ENCODE measurements at regions not wholly inside any gene's neighbourhood (a gene's known extent, or its start where the extent isn't known, plus 50 kb on each side); places are given as distances from the start of the nearest gene placed in this dataset.

DNA sequence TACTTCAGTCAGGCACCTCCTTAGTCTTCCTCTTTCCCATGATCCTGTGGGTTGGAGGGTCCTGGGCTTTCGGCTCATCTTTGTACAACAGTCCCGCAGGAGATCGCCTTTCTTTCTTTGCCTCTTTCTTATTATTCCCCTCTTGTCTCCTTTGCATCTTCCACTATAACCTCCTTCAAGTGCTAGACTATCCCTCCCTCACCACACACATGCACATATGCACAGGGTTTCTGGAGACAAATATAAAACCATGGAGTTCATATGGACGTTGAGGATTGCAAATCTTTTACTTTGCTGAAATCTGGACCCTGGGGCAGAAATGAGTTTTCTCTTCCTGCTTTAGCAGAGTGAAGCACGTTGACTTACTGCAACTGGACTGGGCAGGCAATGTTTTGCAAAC, 80.3 kb downstream of the TMEM17 start:
- H3K4me1 ChIP-seq, result peaks cover 7% of the 10 kb centered on the region
- no peaks in the 10 kb centered on the region for H3K9me3 ChIP-seq
- WGBS, 3 donors, result 73 to 78% (median 73%) methylated on average over 5 of the region's 5 CpGs
- ATAC-seq (no peak), DNase-seq (no peak)
- H3K27ac ChIP-seq, result no peak overlapping the region
- no peaks in the 10 kb centered on the region for H3K27me3 ChIP-seq (ENCODE audit: insufficient read depth in 3 of 3, low read length in 2 of 3)
- TF ChIP-seq CTCF (IDR thresholded peaks at IDR 0.05), result no peak
- intact Hi-C loops (cut with DNase I), result no loop called here
- no peaks in the 10 kb centered on the region for H3K36me3 ChIP-seq (ENCODE audit: insufficient read depth in 1 of 2, low read depth in 1 of 2)
- H3K4me3 ChIP-seq, result no peak overlapping the region

DNA sequence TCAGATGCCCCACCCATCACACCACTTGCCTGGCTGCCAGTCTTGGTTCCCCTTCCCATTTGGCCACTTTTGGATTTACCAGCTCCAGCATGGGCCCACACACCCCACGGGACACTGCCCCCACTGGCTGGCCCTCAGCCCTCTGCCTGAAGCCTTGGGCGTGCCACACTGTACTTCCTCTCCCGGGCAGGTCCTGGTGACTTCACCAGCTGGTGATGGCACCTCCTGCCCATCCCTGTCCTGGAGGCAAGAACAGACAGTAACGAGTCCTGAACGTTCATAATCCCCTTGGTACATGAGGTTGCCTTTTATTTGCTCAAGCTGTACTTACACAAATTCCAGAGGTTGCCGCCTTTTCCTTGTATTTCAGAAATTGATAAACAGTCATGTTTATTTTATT, 81.1 kb downstream of the TMEM17 start:
- TF ChIP-seq CTCF (IDR thresholded peaks at IDR 0.05), result no peak
- no peak for ATAC-seq
- Histone ChIP-seq H3K4me1 (peaks cover 7% of the 10 kb centered on the region), H3K27ac (no peak overlapping the region), H3K9me3 (no peaks in the 10 kb centered on the region), H3K27me3 (ENCODE audit: insufficient read depth in 3 of 3, low read length in 2 of 3) (no peaks in the 10 kb centered on the region), H3K36me3 (ENCODE audit: insufficient read depth in 1 of 2, low read depth in 1 of 2) (no peaks in the 10 kb centered on the region), H3K4me3 (no peak overlapping the region)
- intact Hi-C loops (cut with DNase I), result no loop called here
- 72 to 81% (median 76%) methylated on average over 6 of the region's 6 CpGs for WGBS, 3 donors
- DNase-seq, result no peak

GRCh38 chr2:62423883-62424458, 82.0 kb downstream of the TMEM17 start:
- WGBS, 3 donors, result 87 to 96% (median 93%) methylated on average over 3 of the region's 3 CpGs
- no peak overlapping the region for H3K4me3 ChIP-seq
- no peak for DNase-seq
- no peak overlapping the region for H3K27ac ChIP-seq
- intact Hi-C loops (cut with DNase I), result no loop called here
- H3K4me1 ChIP-seq, result peaks cover 7% of the 10 kb centered on the region
- no peaks in the 10 kb centered on the region for H3K36me3 ChIP-seq (ENCODE audit: insufficient read depth in 1 of 2, low read depth in 1 of 2)
- H3K9me3 ChIP-seq, result no peaks in the 10 kb centered on the region
- ATAC-seq, result no peak
- TF ChIP-seq CTCF (IDR thresholded peaks at IDR 0.05), result no peak
- H3K27me3 ChIP-seq (ENCODE audit: insufficient read depth in 3 of 3, low read length in 2 of 3), result no peaks in the 10 kb centered on the region

GRCh38 chr2:62423235-62423634, 82.8 kb downstream of the TMEM17 start:
- no peak for TF ChIP-seq CTCF (IDR thresholded peaks at IDR 0.05)
- no peak for ATAC-seq
- WGBS, 3 donors, result 80 to 84% (median 82%) methylated on average over 6 of the region's 6 CpGs

GRCh38 chr2:62415518-62415917, 90.5 kb downstream of the TMEM17 start:
- Histone ChIP-seq H3K4me3 (no peak overlapping the region), H3K36me3 (ENCODE audit: insufficient read depth in 1 of 2, low read depth in 1 of 2) (no peaks in the 10 kb centered on the region), H3K27ac (no peak overlapping the region), H3K9me3 (no peaks in the 10 kb centered on the region), H3K4me1 (peaks cover 4% of the 10 kb centered on the region), H3K27me3 (ENCODE audit: insufficient read depth in 3 of 3, low read length in 2 of 3) (no peaks in the 10 kb centered on the region)
- intact Hi-C loops (cut with DNase I), result loop anchor here in 1 of 2 donors (10.0 kb wide), 2 partner anchors 221 to 421 kb away; partner anchors contain the start of gene B3GNT2
- 69 to 88% (median 71%) methylated on average over 2 of the region's 2 CpGs for WGBS, 3 donors
- ATAC-seq (no peak), DNase-seq (no peak)
- TF ChIP-seq CTCF (IDR thresholded peaks at IDR 0.05), result no peak

More at GRCh38 chr2:62423235-62423634, 82.8 kb downstream of the TMEM17 start:
- intact Hi-C loops (cut with DNase I), result no loop called here
- H3K9me3 ChIP-seq, result no peaks in the 10 kb centered on the region
- DNase-seq, result no peak
- H3K4me3 ChIP-seq, result no peak overlapping the region
- no peaks in the 10 kb centered on the region for H3K36me3 ChIP-seq (ENCODE audit: insufficient read depth in 1 of 2, low read depth in 1 of 2)
- H3K4me1 ChIP-seq, result peaks cover 7% of the 10 kb centered on the region
- H3K27ac ChIP-seq, result no peak overlapping the region
- no peaks in the 10 kb centered on the region for H3K27me3 ChIP-seq (ENCODE audit: insufficient read depth in 3 of 3, low read length in 2 of 3)

All from psoas muscle (tissue), 7 donors.